ENCODE measurements at regions not wholly inside any gene's neighbourhood (a gene's known extent, or its start where the extent isn't known, plus 50 kb on each side); places are given as distances from the start of the nearest gene placed in this dataset.

DNA sequence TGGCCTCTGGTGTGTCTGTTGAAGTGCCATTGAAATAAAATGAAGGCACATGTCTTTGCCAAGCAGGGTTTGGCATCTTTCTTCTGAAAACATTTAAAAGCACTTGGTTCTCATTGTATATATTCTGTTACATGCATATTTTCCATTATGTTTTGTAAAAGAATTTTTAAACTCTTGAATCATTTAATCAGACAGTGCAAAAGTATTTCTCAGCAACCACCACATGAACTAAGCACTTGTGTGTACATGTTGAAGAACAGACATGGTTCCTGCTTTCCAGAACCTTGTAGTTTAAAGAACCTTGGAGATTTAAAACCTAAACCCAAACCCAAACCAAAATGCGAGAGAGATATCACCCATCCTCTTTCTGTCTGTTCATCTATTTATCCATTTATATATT, 220.3 kb upstream of the GIMD1 start:
- H3K36me3 ChIP-seq = no peaks in the 10 kb centered on the region
- intact Hi-C loops (cut with micrococcal nuclease) = no loop called here
- H3K27ac ChIP-seq (replicated peaks) = no peak overlapping the region
- H3K27me3 ChIP-seq (ENCODE audit: low read depth) = no peaks in the 10 kb centered on the region
- H3K9me3 ChIP-seq (replicated peaks) = no peaks in the 10 kb centered on the region
- H3K4me1 ChIP-seq = no peaks in the 10 kb centered on the region
- no peak for DNase-seq
- TF ChIP-seq, protein P1, sequence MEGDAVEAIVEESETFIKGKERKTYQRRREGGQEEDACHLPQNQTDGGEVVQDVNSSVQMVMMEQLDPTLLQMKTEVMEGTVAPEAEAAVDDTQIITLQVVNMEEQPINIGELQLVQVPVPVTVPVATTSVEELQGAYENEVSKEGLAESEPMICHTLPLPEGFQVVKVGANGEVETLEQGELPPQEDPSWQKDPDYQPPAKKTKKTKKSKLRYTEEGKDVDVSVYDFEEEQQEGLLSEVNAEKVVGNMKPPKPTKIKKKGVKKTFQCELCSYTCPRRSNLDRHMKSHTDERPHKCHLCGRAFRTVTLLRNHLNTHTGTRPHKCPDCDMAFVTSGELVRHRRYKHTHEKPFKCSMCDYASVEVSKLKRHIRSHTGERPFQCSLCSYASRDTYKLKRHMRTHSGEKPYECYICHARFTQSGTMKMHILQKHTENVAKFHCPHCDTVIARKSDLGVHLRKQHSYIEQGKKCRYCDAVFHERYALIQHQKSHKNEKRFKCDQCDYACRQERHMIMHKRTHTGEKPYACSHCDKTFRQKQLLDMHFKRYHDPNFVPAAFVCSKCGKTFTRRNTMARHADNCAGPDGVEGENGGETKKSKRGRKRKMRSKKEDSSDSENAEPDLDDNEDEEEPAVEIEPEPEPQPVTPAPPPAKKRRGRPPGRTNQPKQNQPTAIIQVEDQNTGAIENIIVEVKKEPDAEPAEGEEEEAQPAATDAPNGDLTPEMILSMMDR (IDR thresholded peaks at IDR 0.05; ENCODE audit: borderline replicate concordance) = no peak
- H3K4me3 ChIP-seq = no peak overlapping the region

DNA sequence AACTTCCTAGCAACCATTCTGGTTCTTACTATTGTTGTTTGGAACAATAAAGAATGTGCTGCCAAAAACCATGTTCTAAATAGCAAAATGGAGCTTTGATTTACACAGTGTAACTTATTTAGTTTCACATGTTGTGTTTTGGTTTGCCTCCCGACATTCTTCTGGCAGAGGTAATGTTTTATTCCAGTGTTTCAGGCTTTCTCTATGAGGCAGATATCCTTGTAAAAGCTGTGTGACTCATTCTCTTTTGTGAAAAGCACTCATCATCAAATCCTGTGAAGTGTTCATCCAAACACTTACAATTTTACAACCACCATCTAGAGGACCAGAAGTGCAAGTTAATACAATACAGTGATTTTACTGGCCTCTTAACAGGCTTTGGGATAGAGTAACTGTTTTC, 219.0 kb upstream of the GIMD1 start:
- TF ChIP-seq, protein P1 (IDR thresholded peaks at IDR 0.05; ENCODE audit: borderline replicate concordance) = no peak
- H3K27ac ChIP-seq (replicated peaks) = no peak overlapping the region
- intact Hi-C loops (cut with micrococcal nuclease) = no loop called here
- no peaks in the 10 kb centered on the region for H3K27me3 ChIP-seq (ENCODE audit: low read depth)
- H3K4me3 ChIP-seq = no peak overlapping the region
- H3K36me3 ChIP-seq = no peaks in the 10 kb centered on the region
- no peaks in the 10 kb centered on the region for H3K9me3 ChIP-seq (replicated peaks)
- H3K4me1 ChIP-seq = no peaks in the 10 kb centered on the region
- DNase-seq = no peak

DNA sequence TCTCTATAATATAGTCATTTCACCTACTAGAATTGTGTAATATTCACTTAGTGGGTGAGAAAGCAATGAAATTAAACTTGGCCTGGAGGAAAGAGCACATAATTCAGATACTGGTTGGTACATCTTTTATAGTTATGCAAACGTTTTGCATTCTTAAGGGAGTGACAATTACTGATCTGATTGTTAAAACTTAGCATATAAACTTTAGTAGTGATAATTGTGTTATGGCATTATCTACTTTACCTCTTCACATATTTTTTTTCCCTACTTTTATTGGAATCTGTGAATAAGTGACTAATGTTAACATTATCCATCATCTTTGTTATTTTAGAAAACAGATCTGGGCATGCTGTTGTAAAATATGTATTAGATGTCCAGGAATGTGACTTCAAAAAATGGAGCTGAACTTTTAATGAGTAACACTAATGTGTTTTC, 217.4 kb upstream of the GIMD1 start:
- Histone ChIP-seq H3K4me3 (no peak overlapping the region), H3K27me3 (ENCODE audit: low read depth) (no peaks in the 10 kb centered on the region), H3K9me3 (replicated peaks) (no peaks in the 10 kb centered on the region), H3K4me1 (no peaks in the 10 kb centered on the region), H3K36me3 (no peaks in the 10 kb centered on the region), H3K27ac (replicated peaks) (no peak overlapping the region)
- intact Hi-C loops (cut with micrococcal nuclease) = no loop called here
- DNase-seq = no peak
- TF ChIP-seq, protein P1 (IDR thresholded peaks at IDR 0.05; ENCODE audit: borderline replicate concordance) = no peak

DNA sequence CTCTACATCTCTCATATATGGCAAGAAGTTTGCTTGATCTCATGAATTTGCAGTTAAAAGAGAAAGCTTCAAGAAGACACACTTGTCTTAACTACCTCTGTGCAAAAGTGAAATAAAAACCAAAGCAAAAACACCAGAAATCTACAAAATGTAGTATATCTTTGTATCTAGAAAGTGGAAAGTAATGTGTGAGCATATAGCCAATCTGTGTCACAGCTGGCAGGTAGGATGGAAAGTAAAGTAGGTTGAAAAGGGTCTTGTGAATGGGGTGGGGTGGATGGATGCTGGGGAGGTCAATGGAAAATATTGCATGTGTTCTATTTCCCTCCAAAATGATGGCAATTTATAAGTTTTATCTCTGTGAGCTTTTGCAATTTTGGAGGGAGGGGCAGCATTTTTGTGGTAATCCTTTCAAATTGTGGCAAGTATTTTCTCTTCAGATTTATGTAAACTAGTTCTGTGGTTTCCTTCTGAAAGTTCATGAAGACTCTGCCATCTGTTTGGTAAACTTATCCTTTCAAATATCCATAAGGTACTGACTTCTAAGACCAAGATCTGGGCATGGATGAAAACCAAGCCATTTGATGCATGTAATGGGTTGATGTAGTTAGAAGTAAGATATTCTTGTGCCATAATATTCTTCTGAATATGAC, 215.9 kb upstream of the GIMD1 start:
- TF ChIP-seq, protein P1 (IDR thresholded peaks at IDR 0.05; ENCODE audit: borderline replicate concordance) = no peak
- no peaks in the 10 kb centered on the region for H3K27me3 ChIP-seq (ENCODE audit: low read depth)
- H3K4me1 ChIP-seq = no peaks in the 10 kb centered on the region
- peaks cover 3% of the 10 kb centered on the region for H3K9me3 ChIP-seq (replicated peaks)
- DNase-seq = no peak
- H3K27ac ChIP-seq (replicated peaks) = no peak overlapping the region
- intact Hi-C loops (cut with micrococcal nuclease) = no loop called here
- no peaks in the 10 kb centered on the region for H3K36me3 ChIP-seq
- no peak overlapping the region for H3K4me3 ChIP-seq

DNA sequence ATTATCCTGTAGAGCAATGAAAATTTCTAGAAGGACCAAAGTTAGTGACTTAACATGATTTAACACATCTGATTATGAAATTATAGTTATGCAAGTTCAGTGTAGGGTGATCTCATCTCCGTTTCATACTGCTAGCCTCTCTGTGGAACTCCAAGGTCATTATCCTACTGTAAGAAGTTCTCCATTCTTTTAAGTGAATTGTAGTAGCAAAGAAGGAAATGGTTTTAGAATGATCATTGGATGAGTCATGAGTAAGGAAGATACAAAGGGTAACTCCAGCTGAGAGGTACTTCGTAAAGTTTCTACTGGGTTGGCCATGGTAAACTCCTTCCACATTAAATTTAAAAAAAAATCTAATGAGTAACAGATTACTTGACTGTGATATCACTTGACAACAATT, 215.0 kb upstream of the GIMD1 start:
- DNase-seq = no peak
- H3K4me3 ChIP-seq = no peak overlapping the region
- peaks cover 3% of the 10 kb centered on the region for H3K9me3 ChIP-seq (replicated peaks)
- intact Hi-C loops (cut with micrococcal nuclease) = no loop called here
- no peaks in the 10 kb centered on the region for H3K27me3 ChIP-seq (ENCODE audit: low read depth)
- TF ChIP-seq, protein P1 (IDR thresholded peaks at IDR 0.05; ENCODE audit: borderline replicate concordance) = no peak
- no peaks in the 10 kb centered on the region for H3K4me1 ChIP-seq
- no peaks in the 10 kb centered on the region for H3K36me3 ChIP-seq
- H3K27ac ChIP-seq (replicated peaks) = no peak overlapping the region
